ENCODE measurements at regions not wholly inside any gene's neighbourhood (a gene's known extent, or its start where the extent isn't known, plus 50 kb on each side); places are given as distances from the start of the nearest gene placed in this dataset.

DNA sequence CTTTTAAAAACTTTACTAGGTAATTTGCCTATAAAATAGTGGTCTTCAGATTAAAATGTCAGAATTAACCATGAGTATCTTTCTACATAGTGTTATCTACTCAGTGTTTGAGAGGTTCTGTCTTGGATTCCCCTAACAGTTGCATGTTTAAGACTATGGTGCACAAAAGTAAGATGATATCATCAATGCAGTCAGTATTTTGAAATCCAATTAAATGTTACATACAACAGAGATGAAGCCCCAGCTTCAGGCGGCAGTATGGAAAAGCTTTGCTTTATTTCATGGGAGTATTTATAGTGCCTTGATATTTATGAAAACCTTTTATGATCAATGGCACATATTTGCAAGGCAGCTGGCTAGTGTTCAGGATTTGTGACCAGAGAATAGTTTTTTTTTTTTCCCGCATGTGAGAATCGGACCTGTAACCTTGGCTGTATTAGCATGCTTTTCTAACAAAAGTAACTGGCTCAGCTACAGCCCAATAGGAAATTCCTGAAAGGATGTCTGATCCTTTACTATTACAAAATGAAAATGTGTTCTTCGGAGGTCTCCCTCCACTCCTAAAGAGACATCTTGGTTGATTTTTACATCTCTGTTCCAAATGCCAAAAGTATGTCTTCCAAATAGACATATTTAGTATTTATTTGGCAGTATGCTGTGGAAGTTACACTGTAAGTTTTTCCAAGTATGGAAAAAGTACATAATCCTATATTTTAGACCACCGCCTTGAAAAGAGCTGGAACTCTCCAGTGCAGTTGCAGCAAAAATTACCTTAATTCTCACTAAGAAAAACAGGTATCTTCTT, 319.3 kb upstream of the UBE2E3 start:
- DNase-seq (ENCODE audit: low read depth) = no peak

DNA sequence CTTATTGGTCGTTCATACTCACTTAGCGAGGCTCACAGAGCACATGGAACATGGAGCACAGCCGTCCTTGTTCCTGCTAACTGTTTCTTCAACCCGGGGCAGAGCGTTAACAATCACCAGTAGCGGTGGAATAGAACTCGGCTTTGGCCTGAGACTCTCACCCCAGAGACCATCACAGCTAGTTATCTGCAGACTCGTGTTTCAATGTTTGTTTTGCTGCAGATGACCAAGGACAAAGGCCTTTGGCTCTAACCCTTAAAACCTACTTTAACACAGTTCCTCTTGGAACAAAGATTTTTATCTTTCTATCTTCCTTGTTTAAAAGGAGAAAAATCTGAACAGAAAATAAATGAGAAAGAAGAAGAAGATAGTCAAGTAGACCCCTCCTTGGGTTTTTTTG, 320.2 kb upstream of the UBE2E3 start:
- no peak for DNase-seq (ENCODE audit: low read depth)

DNA sequence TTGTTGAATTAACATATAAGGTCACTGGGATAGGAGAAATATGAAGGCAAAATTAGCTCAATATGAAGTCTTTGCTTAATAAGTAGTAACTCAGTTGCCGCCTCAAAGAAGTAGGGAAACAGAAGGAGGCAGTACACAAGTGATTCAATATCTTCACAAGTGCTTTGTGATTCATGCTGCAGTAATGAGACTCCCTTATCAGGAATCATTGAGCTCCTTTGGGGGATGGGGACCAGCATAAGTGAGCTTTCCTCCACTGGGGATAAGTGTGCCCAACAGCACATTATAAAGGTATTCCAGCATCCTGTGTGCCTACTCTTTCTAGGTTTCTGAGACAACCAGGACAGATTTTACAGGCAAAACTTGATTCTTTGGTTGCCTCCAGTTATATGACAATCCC, 323.4 kb upstream of the UBE2E3 start:
- DNase-seq (ENCODE audit: low read depth) = peak; percentile 73

DNA sequence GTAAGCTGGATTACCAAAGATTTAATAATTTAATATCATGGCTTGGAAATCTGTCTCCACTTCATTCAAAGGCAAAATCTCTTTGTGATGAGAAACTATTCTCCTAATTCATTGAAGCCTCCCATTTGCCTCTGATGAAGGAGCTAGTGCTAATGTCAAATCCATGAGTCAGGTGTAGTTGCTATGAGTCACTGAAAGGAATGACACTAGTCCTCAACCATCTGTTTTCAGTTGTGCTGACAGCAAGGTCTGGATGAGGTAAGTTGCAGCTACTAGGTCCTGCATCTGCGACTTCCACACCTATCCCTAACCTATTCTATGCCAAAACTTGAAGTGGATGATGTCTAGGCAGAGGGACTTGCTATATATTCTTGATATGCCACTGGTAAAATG, 324.0 kb upstream of the UBE2E3 start:
- DNase-seq (ENCODE audit: low read depth) = peak; percentile 72

DNA sequence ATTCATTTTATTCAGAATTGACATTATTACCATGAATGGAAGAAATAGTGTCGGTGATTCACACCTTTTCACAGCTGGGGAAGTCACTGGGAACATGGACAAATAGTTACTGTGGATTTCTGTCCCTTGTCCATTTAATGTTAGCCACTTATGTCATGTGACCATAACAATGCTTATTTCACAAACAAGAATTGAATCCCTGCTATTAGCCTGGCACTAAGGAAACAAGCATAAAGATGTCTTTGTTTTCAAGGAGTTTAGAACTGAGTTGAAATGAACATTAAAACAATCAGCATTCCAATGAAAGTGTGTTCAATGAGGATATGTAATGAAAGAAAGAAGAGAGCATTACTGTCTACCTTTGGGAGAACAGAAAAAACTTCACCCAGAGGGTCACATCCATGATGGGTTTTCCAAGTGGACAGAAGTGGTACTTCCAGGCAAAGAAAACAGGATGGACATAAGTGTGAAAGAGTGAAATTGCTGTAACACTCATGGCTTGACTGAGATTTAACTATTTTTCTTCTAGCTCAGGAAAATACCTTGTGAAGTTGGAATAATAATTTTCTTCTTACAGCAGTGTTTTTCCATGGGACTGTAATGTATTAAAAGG, 324.5 kb upstream of the UBE2E3 start:
- DNase-seq (ENCODE audit: low read depth) = no peak

DNA sequence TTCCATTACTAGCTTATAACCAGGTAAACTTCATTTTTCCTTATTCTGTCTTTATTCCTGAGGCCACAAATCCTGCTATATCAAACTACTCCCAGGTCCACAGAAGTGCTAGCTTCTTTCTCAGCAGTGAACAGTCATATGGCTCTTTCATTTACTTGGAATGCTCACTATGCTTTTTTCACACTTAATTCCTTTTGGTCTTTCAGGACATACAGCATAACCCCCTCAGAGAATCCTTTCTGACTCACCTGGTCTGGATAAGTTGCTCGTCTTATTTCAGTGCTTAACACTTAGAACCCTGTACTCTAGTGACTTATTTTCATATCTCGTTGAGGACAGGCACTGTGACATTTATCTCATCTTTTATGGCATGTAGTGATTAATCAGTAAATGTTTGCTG, 325.0 kb upstream of the UBE2E3 start:
- DNase-seq (ENCODE audit: low read depth) = peak; percentile 25

DNA sequence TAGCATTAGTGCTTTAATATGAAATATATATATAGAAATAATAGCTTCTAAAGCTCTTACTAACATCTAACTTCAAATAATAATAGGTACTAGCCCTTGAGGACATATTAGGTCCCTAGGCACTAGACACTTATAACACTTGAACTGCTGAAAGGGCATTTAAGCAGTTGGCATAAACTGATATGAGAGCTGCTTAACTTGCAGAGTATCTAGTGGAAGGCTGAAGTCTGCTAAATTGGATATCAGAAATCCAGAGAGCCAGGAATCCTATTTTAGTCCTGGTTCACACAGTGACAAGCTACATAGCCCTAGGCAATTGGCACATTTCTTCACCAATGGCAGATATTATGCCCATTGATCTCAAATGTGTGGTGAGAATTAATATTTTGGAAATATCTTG, 326.9 kb upstream of the UBE2E3 start:
- no peak for DNase-seq (ENCODE audit: low read depth)

DNA sequence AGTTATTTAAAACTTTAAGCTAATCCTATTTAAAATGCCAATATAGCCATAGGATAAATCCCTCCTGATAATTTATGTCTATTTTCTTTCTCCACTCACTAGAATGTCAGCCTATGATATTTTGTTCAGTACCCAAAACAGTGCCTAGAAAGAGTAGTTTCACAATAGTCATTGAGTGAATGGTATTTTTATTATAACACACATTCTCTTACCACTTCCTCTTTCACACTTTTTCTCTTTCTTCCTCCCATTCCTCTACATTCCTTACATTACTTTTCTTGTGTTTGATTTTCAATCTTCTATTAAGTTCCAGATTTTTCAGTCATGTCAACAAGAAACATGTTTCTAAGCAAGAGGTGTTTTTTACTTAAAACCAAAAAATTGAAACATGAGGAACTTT, 327.6 kb upstream of the UBE2E3 start:
- no peak for DNase-seq (ENCODE audit: low read depth)

DNA sequence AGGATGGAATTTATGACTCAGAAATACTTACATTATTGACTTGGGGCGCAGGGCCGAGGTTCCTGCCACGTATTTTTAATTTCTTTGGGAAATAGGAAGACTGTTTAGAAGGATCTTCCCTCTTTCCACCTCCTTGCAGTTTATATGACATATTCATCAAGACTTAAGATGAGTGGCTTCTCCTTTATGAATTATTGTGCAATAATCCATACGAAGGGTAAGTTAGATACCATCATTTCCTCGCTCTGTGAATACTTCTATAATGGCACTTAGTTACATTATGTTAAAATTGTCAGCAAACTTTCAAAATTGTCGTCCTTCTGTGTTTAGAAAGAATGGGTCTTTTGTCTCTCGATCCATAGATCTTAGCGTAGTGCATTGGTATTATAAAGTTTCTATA, 328.8 kb upstream of the UBE2E3 start:
- no peak for DNase-seq (ENCODE audit: low read depth)

DNA sequence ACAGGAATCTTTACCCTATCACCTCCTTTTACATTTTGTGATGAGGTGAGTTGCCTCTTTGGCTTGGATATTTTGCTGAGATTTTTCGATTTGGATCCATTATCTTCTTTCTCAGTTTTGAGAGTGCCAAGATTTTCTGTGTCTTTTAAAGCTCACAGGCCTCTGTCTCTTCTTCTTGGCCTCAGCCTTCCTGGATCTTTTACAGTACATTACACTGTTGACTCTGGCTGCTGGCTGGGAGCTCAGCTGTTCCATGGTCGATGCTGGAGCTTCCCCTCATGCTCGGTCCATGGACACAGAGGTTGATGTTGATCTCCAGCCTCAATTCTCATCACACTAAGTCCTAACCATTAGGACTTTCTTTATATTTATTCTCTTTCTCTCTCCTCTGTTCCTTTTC, 332.8 kb upstream of the UBE2E3 start:
- no peak for DNase-seq (ENCODE audit: low read depth)

DNA sequence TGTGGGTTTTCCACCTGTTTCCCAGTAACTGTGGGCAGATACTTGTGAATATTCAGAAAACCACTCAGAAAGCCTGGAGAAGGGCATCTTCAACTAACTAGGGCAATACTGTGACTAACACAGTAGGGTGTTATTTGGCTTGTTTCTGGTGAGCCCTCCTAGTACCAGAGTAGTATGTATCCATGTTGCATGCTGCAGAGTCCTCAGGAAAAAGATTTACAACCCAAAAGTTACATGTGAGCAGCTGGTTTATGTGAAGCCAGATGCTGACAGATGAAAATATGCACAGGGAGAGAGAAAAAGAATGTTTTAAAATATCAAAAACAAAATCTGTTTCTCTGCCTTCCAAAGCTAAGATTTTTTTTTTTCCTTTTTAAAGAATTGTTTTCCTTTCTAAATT, 333.2 kb upstream of the UBE2E3 start:
- no peak for DNase-seq (ENCODE audit: low read depth)

DNA sequence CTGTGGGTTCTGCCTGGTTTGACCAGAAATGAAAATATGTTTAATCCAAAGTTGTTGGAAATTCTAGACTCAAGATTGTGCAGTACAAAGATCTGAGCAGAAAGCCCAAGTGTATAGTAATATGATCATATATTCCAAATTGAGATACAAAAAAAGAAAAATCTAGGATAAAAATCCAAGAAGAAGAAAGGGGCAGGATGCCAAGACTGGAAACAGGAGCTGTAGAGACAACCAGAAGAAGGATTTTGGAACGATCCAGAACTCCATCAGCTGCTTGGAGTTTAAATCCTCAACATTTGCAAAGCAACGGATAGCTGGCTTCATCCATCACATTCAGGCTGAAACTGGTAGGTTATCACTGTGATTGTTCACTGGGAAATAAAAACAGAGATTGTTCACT, 333.6 kb upstream of the UBE2E3 start:
- DNase-seq (ENCODE audit: low read depth) = no peak

DNA sequence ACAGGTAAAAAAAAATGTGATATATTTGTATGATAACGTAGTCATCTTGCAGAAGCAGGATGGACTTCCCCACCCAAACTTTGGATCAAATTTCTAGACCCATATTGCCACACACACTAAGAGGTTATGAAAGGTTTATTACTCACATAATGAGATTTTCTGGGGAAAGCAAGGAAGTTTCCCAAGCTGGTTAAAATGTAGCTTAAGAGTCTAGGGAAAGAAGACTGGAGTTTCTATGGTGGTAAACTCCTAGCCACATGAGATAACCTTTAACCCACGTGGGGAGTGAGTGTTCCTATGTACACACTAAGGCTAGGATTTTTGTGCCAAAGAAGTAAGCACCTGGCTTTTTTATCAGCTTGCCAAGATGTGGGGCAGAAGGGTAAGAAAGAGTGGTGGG, 335.7 kb upstream of the UBE2E3 start:
- peak; percentile 24 for DNase-seq (ENCODE audit: low read depth)

DNA sequence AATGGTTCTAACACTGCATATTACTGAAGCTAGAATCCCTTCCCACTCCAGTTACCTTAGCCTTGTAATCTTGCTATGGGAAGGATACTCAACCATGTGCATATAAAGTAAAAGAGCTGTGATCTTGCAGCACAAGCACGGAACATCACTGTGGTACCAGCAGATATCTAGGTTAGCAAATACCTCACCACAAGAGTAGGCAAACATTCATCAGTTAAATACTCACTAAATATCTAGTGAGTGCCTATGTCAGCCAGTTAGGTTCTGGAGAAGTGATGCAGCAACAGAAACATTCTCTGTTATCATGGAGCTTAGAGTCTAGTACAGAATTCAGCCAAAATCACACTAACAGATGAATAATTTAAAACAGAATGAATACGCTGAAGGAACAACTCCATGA, 349.6 kb upstream of the UBE2E3 start:
- no peak for DNase-seq (ENCODE audit: low read depth)

DNA sequence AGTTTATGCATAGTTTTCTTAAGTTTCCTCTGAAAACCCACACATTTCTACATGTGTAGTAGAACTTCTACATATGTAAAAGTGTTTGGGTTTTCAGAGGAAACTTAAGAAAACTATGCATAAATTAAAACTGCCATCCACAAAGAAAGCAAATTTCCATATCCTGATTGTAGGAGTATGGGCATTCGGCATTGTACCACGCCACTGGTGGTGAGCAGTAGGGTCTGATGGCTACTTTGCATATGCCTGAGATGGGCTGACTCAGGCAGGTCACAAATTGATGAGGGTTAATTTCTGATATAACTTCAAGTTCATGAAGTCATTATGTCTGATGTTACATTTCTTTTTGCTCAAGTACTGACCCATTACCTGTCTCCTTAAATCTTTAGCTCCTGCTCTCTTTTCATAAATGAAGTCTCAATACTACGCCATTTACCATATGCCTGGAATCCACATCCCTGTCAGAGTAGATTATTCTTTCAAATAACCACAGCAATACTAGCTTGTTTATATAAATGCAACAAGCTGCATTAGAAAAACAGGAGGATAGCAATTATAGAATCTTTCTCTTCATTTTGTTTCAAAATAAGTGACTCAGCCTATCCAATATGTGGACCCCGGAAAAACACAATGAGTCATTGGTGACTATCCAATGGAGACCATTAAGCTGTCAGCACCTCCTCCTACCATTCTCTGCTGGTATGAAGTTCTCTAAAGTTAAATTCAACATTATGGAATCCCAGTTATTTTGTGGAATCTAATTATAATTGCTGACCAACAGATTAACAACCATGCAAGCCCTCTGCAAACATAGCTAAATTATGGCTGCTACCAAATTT, 355.2 kb upstream of the UBE2E3 start:
- DNase-seq (ENCODE audit: low read depth) = peak; percentile 97

DNA sequence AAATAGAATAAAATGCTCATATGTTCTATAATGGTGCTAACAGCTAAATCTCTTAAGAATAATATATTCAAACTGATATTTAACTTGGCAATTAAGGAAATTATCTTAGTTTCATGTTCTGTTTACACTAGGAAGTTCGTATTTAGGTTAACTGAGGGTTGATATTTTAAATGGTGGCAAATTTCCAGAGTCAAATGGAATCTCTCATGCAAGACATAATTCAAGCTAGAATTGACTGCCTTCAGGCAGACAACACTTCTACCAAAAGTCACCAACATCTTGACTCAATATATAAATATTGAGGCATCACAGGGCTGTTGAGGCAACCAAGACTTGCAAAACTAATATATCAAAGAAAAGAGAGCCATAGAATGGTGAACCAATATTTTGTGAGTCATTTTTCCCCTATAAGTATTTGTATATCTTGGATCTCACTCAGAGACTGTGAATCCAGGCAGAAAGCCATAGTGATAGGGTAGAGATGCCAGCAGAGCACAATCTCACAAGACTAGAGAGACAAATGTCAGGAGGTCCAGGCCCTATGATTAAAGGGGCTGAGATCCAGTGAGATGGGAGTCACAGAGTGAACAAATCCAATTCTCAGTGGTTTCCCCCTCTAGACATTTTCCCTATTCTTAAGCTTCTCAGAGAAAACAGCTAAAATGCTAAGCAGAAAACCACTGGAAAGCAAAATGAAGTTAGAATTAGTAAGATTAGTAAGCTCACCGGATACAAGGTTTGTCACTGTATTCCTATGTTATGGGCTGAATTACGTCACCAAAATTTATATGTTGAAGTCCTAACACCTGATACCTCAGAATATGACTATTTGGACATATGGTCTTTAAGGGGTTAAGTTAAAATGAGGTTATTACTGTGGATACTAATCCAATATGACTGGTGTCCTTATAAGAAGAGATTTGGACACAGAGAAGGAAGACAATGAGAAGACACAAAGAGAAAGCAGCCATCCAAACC, 358.2 kb upstream of the UBE2E3 start:
- peak; percentile 73 for DNase-seq (ENCODE audit: low read depth)

DNA sequence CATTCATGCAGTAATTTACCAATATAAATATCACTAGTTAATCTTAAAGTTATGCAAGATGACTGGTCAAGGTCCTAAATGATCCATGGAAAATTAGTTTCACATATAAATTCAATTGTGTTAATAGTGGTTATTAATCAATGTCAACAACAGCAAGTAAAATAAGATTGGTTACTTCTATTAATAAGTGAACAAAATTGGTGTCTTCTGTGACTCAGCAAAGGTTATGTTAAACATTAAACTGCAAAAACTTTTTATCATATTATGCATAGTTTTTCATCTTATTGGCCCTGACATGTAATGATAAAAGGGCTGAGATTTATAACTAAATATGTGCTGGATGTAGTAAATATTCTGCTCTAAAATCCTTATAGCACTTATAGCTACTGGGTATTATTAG, 359.0 kb upstream of the UBE2E3 start:
- no peak for DNase-seq (ENCODE audit: low read depth)

DNA sequence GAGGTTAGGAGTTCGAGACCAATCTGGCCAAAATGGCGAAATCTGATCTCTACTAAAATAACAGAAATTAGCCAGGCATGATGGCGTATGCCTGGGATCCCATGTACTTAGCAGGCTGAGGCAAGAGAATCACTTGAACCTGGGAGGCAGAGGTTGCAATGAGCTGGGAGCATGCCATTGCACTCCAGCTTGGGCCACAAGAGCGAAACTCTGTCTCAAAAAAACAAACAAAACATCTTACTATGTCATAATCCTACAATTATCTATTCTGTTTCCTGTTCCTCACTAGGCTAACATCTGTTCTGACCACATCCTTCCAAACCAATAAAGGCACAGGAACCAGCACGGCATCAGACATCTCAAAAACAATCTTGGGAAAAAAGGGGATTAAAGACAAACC, 361.8 kb upstream of the UBE2E3 start:
- DNase-seq (ENCODE audit: low read depth) = peak; percentile 81

DNA sequence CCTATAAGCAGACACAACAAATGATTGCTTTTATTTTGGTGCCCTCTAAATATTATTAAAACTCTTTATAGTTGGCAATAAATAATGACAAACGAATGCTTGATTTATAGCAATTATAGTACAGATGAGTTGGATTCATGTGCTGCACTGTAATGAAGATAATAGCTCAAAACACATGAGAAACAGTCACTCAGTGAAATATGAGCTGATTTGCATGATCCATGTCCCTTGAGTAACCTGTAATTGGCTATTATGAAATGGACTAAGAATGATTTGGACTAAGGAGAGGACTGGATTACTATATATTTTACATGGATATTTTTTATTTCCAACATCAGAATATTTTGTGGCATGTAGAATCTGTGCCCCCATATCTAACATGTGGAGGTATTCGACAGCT, 365.6 kb upstream of the UBE2E3 start:
- no peak for DNase-seq (ENCODE audit: low read depth)

DNA sequence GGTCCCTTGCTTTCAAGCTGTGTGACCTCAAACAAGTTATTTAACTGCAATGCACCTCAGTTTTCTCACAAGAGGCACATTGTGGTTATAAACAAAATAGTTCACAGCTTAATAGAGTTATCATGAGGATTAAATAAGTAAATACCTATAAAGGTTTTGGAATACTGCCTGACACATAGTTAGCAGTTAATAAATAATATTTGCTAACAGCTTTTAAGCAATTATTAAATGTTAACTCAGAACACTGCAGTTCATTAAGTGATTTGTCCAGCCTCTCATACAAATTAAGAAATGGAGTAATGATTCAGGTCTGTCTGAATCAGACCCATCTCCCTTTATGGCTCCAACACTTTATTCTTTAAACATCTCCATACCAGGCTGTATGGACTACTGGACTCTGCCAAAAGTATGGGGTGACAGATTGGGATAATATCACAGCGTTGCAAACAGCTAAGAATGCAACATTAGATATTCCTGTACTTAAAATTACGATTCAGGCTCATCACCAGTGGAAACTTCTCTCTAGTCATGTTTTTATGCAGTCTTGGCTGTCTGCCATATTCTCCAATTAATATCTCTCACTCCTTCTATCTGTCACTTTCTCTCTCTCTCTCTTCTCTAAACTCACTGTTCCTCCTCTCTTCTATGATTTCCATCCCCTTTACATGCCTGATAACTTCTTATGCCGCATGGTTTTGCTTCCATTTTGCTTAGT, 370.6 kb upstream of the UBE2E3 start:
- peak; percentile 11 for DNase-seq (ENCODE audit: low read depth)

DNA sequence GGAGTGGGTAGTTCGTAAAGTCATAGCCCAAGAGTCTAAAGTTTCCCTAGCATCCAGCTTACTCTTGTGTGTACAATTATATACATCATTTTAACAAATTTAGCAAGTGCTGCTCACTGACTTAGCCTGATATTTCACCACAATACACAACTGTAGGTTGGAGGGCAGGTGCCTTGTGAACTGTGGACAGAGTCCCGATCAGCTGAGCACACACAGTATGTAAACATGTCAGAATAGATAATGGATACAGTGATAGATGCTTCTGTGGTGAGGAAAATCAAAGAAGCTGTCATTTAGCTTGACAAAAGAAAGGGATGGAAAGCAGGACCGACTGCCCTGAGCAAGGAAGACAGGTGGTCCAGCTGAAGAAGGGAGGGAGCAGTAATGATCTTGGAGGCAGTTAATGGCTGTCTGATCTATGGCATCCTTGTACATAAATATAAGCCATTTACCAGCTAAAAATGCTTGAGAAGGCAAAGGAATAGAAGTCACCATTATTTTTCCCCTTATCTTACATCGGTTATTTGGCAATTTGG, 372.8 kb upstream of the UBE2E3 start:
- no peak for DNase-seq (ENCODE audit: low read depth)
